ENCODE measurements at regions not wholly inside any gene's neighbourhood (a gene's known extent, or its start where the extent isn't known, plus 50 kb on each side); places are given as distances from the start of the nearest gene placed in this dataset.

DNA sequence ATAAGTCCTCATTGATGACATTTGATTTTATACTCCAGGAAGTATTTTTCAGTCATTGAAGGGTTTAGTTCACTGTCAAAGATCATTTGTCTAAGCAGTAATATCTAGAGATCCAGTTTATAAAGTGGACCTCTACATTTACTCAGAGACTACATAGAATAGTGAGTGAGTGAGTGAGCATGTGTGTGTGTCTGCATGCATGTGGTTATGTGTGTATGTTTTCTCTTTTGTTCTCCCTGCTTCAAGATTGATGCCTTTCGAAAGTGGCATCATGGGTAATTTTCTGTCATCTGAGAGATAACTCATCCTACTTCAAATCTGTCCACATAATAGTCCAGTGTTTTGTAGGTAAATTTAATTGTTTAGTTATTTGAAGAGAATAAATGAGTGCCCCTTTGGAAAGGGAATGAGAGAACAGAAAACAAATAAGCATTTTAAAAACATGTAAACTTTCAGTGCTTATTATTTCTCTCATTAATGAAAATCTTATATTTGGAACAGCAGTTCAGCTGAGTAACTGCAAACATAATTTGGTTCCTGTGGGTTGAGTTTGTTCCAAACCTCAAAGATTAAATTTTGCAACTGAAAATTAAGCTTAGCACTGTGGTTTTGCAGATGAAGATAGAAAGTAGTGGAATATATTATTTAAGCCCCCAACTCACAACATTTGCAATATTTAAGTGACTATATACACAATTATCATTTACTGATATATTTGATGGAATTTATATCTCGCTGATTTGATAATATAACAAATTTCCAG, 1295.1 kb upstream of the C9orf72 start:
- Histone ChIP-seq H3K36me3 (no peaks in the 10 kb centered on the region), H3K4me1 (no peaks in the 10 kb centered on the region), H3K27ac (no peak overlapping the region), H3K27me3 (no peaks in the 10 kb centered on the region), H3K4me3 (no peak overlapping the region), H3K9me3 (no peaks in the 10 kb centered on the region)
- WGBS (ENCODE audit: insufficient coverage, low coverage, low lambda C conversion rate, missing lambda C conversion rate): 46% methylated on average over 2 of the region's 2 CpGs
- intact Hi-C loops (cut with DNase I): no loop called here
- DNase-seq (no peak), ATAC-seq (no peak)
- no peak for TF ChIP-seq POLR2A (IDR thresholded peaks at IDR 0.05)
- TF ChIP-seq, protein P1, sequence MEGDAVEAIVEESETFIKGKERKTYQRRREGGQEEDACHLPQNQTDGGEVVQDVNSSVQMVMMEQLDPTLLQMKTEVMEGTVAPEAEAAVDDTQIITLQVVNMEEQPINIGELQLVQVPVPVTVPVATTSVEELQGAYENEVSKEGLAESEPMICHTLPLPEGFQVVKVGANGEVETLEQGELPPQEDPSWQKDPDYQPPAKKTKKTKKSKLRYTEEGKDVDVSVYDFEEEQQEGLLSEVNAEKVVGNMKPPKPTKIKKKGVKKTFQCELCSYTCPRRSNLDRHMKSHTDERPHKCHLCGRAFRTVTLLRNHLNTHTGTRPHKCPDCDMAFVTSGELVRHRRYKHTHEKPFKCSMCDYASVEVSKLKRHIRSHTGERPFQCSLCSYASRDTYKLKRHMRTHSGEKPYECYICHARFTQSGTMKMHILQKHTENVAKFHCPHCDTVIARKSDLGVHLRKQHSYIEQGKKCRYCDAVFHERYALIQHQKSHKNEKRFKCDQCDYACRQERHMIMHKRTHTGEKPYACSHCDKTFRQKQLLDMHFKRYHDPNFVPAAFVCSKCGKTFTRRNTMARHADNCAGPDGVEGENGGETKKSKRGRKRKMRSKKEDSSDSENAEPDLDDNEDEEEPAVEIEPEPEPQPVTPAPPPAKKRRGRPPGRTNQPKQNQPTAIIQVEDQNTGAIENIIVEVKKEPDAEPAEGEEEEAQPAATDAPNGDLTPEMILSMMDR (IDR thresholded peaks at IDR 0.05): no peak

GRCh38 chr9:28882529-28882928, 1309.2 kb upstream of the C9orf72 start:
- Histone ChIP-seq H3K36me3 (no peaks in the 10 kb centered on the region), H3K4me3 (no peak overlapping the region), H3K9me3 (no peaks in the 10 kb centered on the region), H3K4me1 (no peaks in the 10 kb centered on the region), H3K27ac (no peak overlapping the region), H3K27me3 (no peaks in the 10 kb centered on the region)
- ATAC-seq (no peak), DNase-seq (no peak)
- intact Hi-C loops (cut with DNase I): no loop called here
- TF ChIP-seq, protein P1 (IDR thresholded peaks at IDR 0.05): no peak
- no peak for TF ChIP-seq POLR2A (IDR thresholded peaks at IDR 0.05)
- 14% methylated on average over 1 of the region's 1 CpG for WGBS (ENCODE audit: insufficient coverage, low coverage, low lambda C conversion rate, missing lambda C conversion rate)

- ATAC-seq: no peak
- intact Hi-C loops (cut with DNase I): no loop called here
- TF ChIP-seq POLR2A (IDR thresholded peaks at IDR 0.05): no peak
- TF ChIP-seq, protein P1 (IDR thresholded peaks at IDR 0.05): no peak
- Histone ChIP-seq H3K27me3 (no peaks in the 10 kb centered on the region), H3K4me3 (no peak overlapping the region), H3K27ac (no peak overlapping the region), H3K9me3 (no peaks in the 10 kb centered on the region), H3K36me3 (no peaks in the 10 kb centered on the region), H3K4me1 (no peaks in the 10 kb centered on the region)
- WGBS (ENCODE audit: insufficient coverage, low coverage, low lambda C conversion rate, missing lambda C conversion rate): 29% methylated on average over 5 of the region's 5 CpGs
- DNase-seq: no peak
Measured at GRCh38 chr9:28883234-28883633, 1310.0 kb upstream of the C9orf72 start.

- TF ChIP-seq POLR2A (IDR thresholded peaks at IDR 0.05): no peak
- TF ChIP-seq, protein P1 (IDR thresholded peaks at IDR 0.05): no peak
- Histone ChIP-seq H3K36me3 (no peaks in the 10 kb centered on the region), H3K27me3 (no peaks in the 10 kb centered on the region), H3K27ac (no peak overlapping the region), H3K4me3 (no peak overlapping the region), H3K9me3 (no peaks in the 10 kb centered on the region), H3K4me1 (no peaks in the 10 kb centered on the region)
- intact Hi-C loops (cut with DNase I): no loop called here
- no peak for DNase-seq
- WGBS (ENCODE audit: insufficient coverage, low coverage, low lambda C conversion rate, missing lambda C conversion rate): 21% methylated on average over 2 of the region's 2 CpGs
- peak in 1 of 4 donors; percentile 44 for ATAC-seq
Measured at GRCh38 chr9:28887188-28887884, 1314.1 kb upstream of the C9orf72 start.

Measured in right lobe of liver (tissue), 6 donors.